ENCODE measurements at regions not wholly inside any gene's neighbourhood (a gene's known extent, or its start where the extent isn't known, plus 50 kb on each side); places are given as distances from the start of the nearest gene placed in this dataset.

DNA sequence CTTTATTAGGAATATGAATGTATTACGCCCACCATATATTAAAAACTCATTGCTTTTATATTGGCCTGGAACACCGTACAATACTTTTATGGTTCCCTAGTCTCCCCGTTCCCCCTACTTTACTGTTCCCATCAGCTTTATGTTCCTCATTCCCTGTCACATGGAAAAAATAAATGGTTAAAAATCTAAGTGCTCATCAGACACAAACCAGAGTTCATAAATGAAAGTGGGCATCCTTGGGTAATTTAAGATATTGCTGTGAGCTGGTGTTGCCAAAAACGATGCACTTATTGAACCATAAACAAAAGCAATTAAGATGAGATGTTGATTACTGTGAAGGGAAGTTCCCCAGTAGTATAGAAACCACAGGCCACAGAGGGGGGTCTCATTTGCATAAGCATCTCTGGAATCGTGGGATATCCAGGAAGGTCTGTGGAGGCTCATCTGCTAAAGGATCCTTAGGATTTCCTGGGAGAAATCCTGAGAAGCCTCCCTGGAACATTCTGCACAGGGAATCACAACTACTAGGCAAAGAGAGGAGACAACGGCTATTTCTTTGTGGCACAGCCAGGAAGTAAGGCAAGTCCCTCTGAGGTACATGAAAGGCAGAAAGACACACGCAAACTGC, 591.4 kb upstream of the CDH11 start:
- TF ChIP-seq CTCF (conservative IDR thresholded peaks at IDR 0.05; ENCODE audit: low read length), result no peak
- TF ChIP-seq EZH2phosphoT487 (IDR thresholded peaks at IDR 0.05; ENCODE audit: borderline replicate concordance, low read depth, low read length), result no peak
